CD4-positive, alpha-beta T cell (primary cell): ENCODE measurements at regions not wholly inside any gene's neighbourhood (a gene's known extent, or its start where the extent isn't known, plus 50 kb on each side); places are given as distances from the start of the nearest gene placed in this dataset.

Source experiments
- ATAC-seq: fragments of 200-7000 bp; cut with Tn5 transposase; one replicate; pipeline ENCODE4 v1.10.0; 2022; ENCODE audit warnings: mild to moderate bottlenecking; ENCODE audit not compliant: poor library complexity
- CTCF ChIA-PET: fragments of 350-600 bp; sonication (Branson Sonifier 250); formaldehyde crosslinking; loops from one replicate; lab custom pipeline; 2021; ENCODE audit warnings: antibody characterized with exemption, inconsistent platforms; lab: Charles Lee
- POLR2A ChIA-PET: fragments of 350-600 bp; sonication (Branson Sonifier 250); formaldehyde crosslinking; loops from one replicate; lab custom pipeline; 2021; ENCODE audit warnings: antibody characterized with exemption, inconsistent platforms; lab: Charles Lee
- DNase-seq, 14 experiments: peaks; one replicate each; pipeline ENCODE4 v3.0.0-alpha.2; 2013 to 2020; ENCODE audit warnings: mixed read lengths in 2 of 14
- H3K27ac ChIP-seq, 2 donors: one replicate each; pipeline versions ENCODE4 v1.5.1 to v1.7.0; 2013; ENCODE audit warnings: low read length in 2 of 2, low read depth in 1 of 2, mild to moderate bottlenecking in 1 of 2
- H3K27me3 ChIP-seq, 2 experiments: 1 replicate in 1 of 2; 2 replicates in 1 of 2; pipeline versions ENCODE4 v1.6.1 to v1.7.0; 2013; ENCODE audit warnings: low read length in 2 of 2, control low read depth in 1 of 2, mild to moderate bottlenecking in 1 of 2, moderate library complexity in 1 of 2; ENCODE audit not compliant: insufficient read depth in 2 of 2, control insufficient read depth in 1 of 2
- H3K36me3 ChIP-seq: one replicate; pipeline ENCODE4 v1.6.1; 2013; ENCODE audit warnings: low read length, control low read depth; ENCODE audit not compliant: insufficient read depth
- H3K4me1 ChIP-seq: one replicate; pipeline ENCODE4 v1.6.1; 2013; ENCODE audit warnings: low read length, control low read depth; ENCODE audit not compliant: insufficient read depth
- H3K4me3 ChIP-seq: one replicate; pipeline ENCODE4 v1.5.1; 2013; ENCODE audit warnings: mild to moderate bottlenecking, low read length, moderate library complexity
- H3K9me3 ChIP-seq, 2 experiments: 1 replicate in 1 of 2; 2 replicates in 1 of 2; pipeline versions ENCODE4 v1.6.1 to v1.7.0; 2013; ENCODE audit warnings: low read length in 2 of 2, mild to moderate bottlenecking in 2 of 2, control low read depth in 1 of 2, moderate library complexity in 1 of 2; ENCODE audit not compliant: control insufficient read depth in 1 of 2, insufficient read depth in 1 of 2
- H3K27ac Mint-ChIP-seq: one replicate; pipeline ENCODE4 v1.8.0; 2020; ENCODE audit warnings: mixed read lengths
- H3K27me3 Mint-ChIP-seq: one replicate; pipeline ENCODE4 v1.8.0; 2021; ENCODE audit warnings: mixed read lengths
- H3K36me3 Mint-ChIP-seq: one replicate; pipeline ENCODE4 v1.8.0; 2021; ENCODE audit warnings: low read depth, mixed read lengths
- H3K4me1 Mint-ChIP-seq: one replicate; pipeline ENCODE4 v1.8.0; 2021; ENCODE audit warnings: low read depth, mixed read lengths
- H3K4me3 Mint-ChIP-seq: one replicate; pipeline ENCODE4 v1.8.0; 2020; ENCODE audit warnings: mild to moderate bottlenecking, mixed read lengths
- H3K9me3 Mint-ChIP-seq: one replicate; pipeline ENCODE4 v1.8.0; 2020; ENCODE audit warnings: mixed read lengths
- intact Hi-C, 2 experiments: fragments of 100-400 bp; cut with DNase I in 1 of 2; cut with micrococcal nuclease in 1 of 2; formaldehyde crosslinking; loops; one replicate each; pipeline versions ENCODE4 v1.15.1 to v1.9.0; 2023 to 2025; cut with DNase I, micrococcal nuclease
- TF ChIP-seq, protein P1 (sequence below): fragments of 200-600 bp; IDR thresholded peaks from one replicate; pipeline ENCODE4 v1.8.0; 2022; ENCODE audit warnings: antibody characterized with exemption, mild to moderate bottlenecking

GRCh38 chr15:31171731-31172130 is 70.2 kb upstream of the TRPM1 start:
- POLR2A ChIA-PET = no interaction called here
- Histone ChIP-seq H3K4me1 (peaks cover 11% of the 10 kb centered on the region), H3K27me3 (no peaks in the 10 kb centered on the region), H3K36me3 (no peaks in the 10 kb centered on the region), H3K27ac (no peak overlapping the region), H3K4me3 (no peak overlapping the region), H3K9me3 (no peaks in the 10 kb centered on the region)
- Mint-ChIP-seq H3K27me3 (no peaks in the 10 kb centered on the region), H3K4me3 (no peak overlapping the region), H3K36me3 (no peaks in the 10 kb centered on the region), H3K27ac (no peak overlapping the region), H3K9me3 (no peaks in the 10 kb centered on the region), H3K4me1 (peaks cover 13% of the 10 kb centered on the region)
- intact Hi-C loops = no loop called here
- DNase-seq (no peak), ATAC-seq (no peak)
- CTCF ChIA-PET = no interaction called here
- TF ChIP-seq, protein P1, sequence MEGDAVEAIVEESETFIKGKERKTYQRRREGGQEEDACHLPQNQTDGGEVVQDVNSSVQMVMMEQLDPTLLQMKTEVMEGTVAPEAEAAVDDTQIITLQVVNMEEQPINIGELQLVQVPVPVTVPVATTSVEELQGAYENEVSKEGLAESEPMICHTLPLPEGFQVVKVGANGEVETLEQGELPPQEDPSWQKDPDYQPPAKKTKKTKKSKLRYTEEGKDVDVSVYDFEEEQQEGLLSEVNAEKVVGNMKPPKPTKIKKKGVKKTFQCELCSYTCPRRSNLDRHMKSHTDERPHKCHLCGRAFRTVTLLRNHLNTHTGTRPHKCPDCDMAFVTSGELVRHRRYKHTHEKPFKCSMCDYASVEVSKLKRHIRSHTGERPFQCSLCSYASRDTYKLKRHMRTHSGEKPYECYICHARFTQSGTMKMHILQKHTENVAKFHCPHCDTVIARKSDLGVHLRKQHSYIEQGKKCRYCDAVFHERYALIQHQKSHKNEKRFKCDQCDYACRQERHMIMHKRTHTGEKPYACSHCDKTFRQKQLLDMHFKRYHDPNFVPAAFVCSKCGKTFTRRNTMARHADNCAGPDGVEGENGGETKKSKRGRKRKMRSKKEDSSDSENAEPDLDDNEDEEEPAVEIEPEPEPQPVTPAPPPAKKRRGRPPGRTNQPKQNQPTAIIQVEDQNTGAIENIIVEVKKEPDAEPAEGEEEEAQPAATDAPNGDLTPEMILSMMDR = no peak

DNA sequence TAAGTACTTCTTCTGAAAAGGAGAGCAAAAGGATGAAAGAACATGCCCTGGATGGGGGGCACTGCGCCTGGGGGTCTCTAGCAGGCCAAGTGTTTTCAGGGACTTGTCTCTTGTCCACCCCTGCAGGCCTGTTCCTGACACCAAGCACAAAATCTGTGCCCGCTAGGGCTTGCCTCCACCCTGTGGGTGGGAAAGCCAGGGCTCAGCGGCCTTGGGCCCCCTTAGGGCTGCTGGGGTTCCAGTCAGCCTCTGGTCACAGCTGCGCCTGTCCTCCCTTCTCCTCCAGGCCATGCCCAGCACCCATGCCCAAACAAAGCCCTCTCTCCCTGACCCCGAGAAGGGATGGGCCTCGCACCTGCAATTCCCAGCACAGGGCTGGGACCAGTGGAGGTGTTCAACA is 71.1 kb upstream of the TRPM1 start:
- DNase-seq (no peak), ATAC-seq (no peak)
- Mint-ChIP-seq H3K36me3 (no peaks in the 10 kb centered on the region), H3K4me3 (no peak overlapping the region), H3K4me1 (peaks cover 8% of the 10 kb centered on the region), H3K27ac (no peak overlapping the region), H3K9me3 (no peaks in the 10 kb centered on the region), H3K27me3 (no peaks in the 10 kb centered on the region)
- H3K4me3 ChIP-seq = no peak overlapping the region
- H3K27ac ChIP-seq = no peak overlapping the region
- H3K9me3 ChIP-seq = no peaks in the 10 kb centered on the region
- CTCF ChIA-PET = interaction anchor here (0.5 kb wide), 1 partner anchor 70 kb away, joined by 3 read pairs; no protein-coding TSS in a partner anchor
- POLR2A ChIA-PET = no interaction called here
- intact Hi-C loops = no loop called here
- no peaks in the 10 kb centered on the region for H3K27me3 ChIP-seq
- no peaks in the 10 kb centered on the region for H3K36me3 ChIP-seq
- peaks cover 9% of the 10 kb centered on the region for H3K4me1 ChIP-seq
- TF ChIP-seq, protein P1 = no peak

GRCh38 chr15:31173790-31174450 is 72.4 kb upstream of the TRPM1 start:
- ChIA-PET POLR2A (no interaction called here), CTCF (no interaction called here)
- ATAC-seq = no peak
- Histone ChIP-seq H3K36me3 (no peaks in the 10 kb centered on the region), H3K9me3 (no peaks in the 10 kb centered on the region), H3K27me3 (no peaks in the 10 kb centered on the region), H3K4me3 (no peak overlapping the region), H3K27ac (no peak overlapping the region), H3K4me1 (peaks cover 12% of the 10 kb centered on the region)
- Mint-ChIP-seq H3K36me3 (no peaks in the 10 kb centered on the region), H3K27ac (no peak overlapping the region), H3K27me3 (no peaks in the 10 kb centered on the region), H3K9me3 (no peaks in the 10 kb centered on the region), H3K4me3 (no peak overlapping the region), H3K4me1 (peaks cover 7% of the 10 kb centered on the region)
- TF ChIP-seq, protein P1 = no peak
- no peak for DNase-seq
- intact Hi-C loops = no loop called here
